Spleen (tissue), 11 donors: ENCODE measurements at regions not wholly inside any gene's neighbourhood (a gene's known extent, or its start where the extent isn't known, plus 50 kb on each side); places are given as distances from the start of the nearest gene placed in this dataset.
"Not testable (repeated sequence)": the region's sequence is repeated elsewhere in the genome, so short reads cannot be mapped to it uniquely, and the experiment has no call there.

Experiments
- DNase-seq: peaks from one replicate; pipeline ENCODE4 v3.0.0-alpha.2; 2020
- H3K27ac ChIP-seq, 8 donors: fragments of 200-600 bp; sonication (generic) in 7 of 8; 1 replicate in 4 of 8; 2 replicates in 4 of 8; pipeline versions ENCODE4 v1.5.0 to v1.8.0; 2016 to 2021; ENCODE audit warnings: inconsistent platforms in 4 of 8, mild to moderate bottlenecking in 4 of 8, moderate library complexity in 1 of 8
- H3K27me3 ChIP-seq, 7 donors: fragments of 200-600 bp; sonication (generic) in 6 of 7; replicated peaks in 1 of 7; 1 replicate in 4 of 7; 2 replicates in 3 of 7; pipeline versions ENCODE4 v1.5.0 to v1.8.0; 2016 to 2021; ENCODE audit warnings: inconsistent platforms in 3 of 7, mild to moderate bottlenecking in 1 of 7
- H3K36me3 ChIP-seq, 6 donors: fragments of 200-600 bp; sonication (generic) in 5 of 6; 1 replicate in 4 of 6; 2 replicates in 2 of 6; pipeline versions ENCODE4 v1.5.0 to v1.8.0; 2016 to 2021; ENCODE audit warnings: inconsistent platforms in 2 of 6
- H3K4me1 ChIP-seq, 6 donors: fragments of 200-600 bp; sonication (generic) in 5 of 6; 1 replicate in 3 of 6; 2 replicates in 3 of 6; pipeline versions ENCODE4 v1.5.0 to v1.8.0; 2016 to 2021; ENCODE audit warnings: inconsistent platforms in 3 of 6
- H3K4me3 ChIP-seq, 8 donors: fragments of 200-600 bp; sonication (generic) in 7 of 8; 1 replicate in 4 of 8; 2 replicates in 4 of 8; pipeline versions ENCODE4 v1.5.0 to v1.8.0; 2016 to 2021; ENCODE audit warnings: inconsistent platforms in 4 of 8, mild to moderate bottlenecking in 4 of 8, moderate library complexity in 2 of 8
- H3K9me3 ChIP-seq, 8 donors: fragments of 200-600 bp; sonication (generic) in 7 of 8; 1 replicate in 4 of 8; 2 replicates in 4 of 8; pipeline versions ENCODE4 v1.5.0 to v1.8.0; 2016 to 2021; ENCODE audit warnings: inconsistent platforms in 4 of 8
- CTCF ChIP-seq, 11 experiments: fragments of 200-600 bp in 7 of 11; fragments of 450-650 bp in 4 of 11; sonication (generic) in 4 of 11; IDR thresholded peaks in 8 of 11; conservative IDR thresholded peaks in 3 of 11; 1 replicate in 7 of 11; 2 replicates in 4 of 11; pipeline versions ENCODE4 v1.4.0 to v1.8.0; 2016 to 2021; ENCODE audit warnings: antibody characterized with exemption in 11 of 11, inconsistent platforms in 4 of 11, mild to moderate bottlenecking in 1 of 11
- POLR2A ChIP-seq, 3 donors: fragments of 450-650 bp; IDR thresholded peaks; one replicate each; pipeline ENCODE4 v1.5.1; 2017; ENCODE audit warnings: antibody characterized with exemption in 3 of 3, mild to moderate bottlenecking in 1 of 3
- POLR2AphosphoS5 ChIP-seq, 3 donors: sonication (generic); formaldehyde crosslinking; IDR thresholded peaks; one replicate each; pipeline ENCODE4 v1.5.1; 2017; ENCODE audit warnings: antibody characterized with exemption in 3 of 3
- WGBS, 5 donors: extraction: QIAGEN DNeasy Blood & Tissue Kit in 3 of 5; methylation state at CpG; one replicate each; pipeline versions ENCODE4 v1.1.5 to v1.1.7; 2013 to 2018; 5-methylcytosine and 5-hydroxymethylcytosine counted together
- intact Hi-C: fragments of 100-400 bp; cut with DNase I; formaldehyde crosslinking; loops from one replicate; pipeline ENCODE4 v1.15.0; 2023; ENCODE audit warnings: low total_unique reads
- donor health status: healthy with polysubstance abuse.
- donor health status: DM: no; HTN: no; CAD: no; lungs with moderate emphysema.
- donor health status: DM: no; HTN: no; CAD: no.
- donor health status: Bipolar disorder and iron deficiency.
- donor health status: healthy.
- donor health status: DM: no; HTN: no; CAD: no.
- donor health status: DM: yes; HTN: yes; CAD: no.

- intact Hi-C loops: no loop called here
- Histone ChIP-seq H3K4me3 (no peak overlapping the region), H3K27ac (no peak overlapping the region), H3K4me1 (no peaks in the 10 kb centered on the region), H3K36me3 (no peaks in the 10 kb centered on the region), H3K27me3 (no peaks in the 10 kb centered on the region), H3K9me3 (peaks cover 0 to 8% (median 0%) of the 10 kb centered on the region in 8 donors)
- DNase-seq: no peak
- TF ChIP-seq POLR2AphosphoS5 (IDR thresholded peaks at IDR 0.05): no peak
- TF ChIP-seq CTCF (IDR thresholded peaks at IDR 0.05 in 8 of 11, conservative IDR thresholded peaks at IDR 0.05 in 3 of 11): no peak
- TF ChIP-seq POLR2A (IDR thresholded peaks at IDR 0.05): no peak
Observed at GRCh38 chr5:130912088-130912487, 253.0 kb downstream of the HINT1 start.

GRCh38 chr5:130908186-130908585 lies 256.9 kb downstream of the HINT1 start:
- Histone ChIP-seq H3K27ac (no peak overlapping the region), H3K9me3 (peaks cover 0 to 18% (median 6%) of the 10 kb centered on the region in 8 donors), H3K27me3 (no peaks in the 10 kb centered on the region), H3K4me1 (no peaks in the 10 kb centered on the region), H3K4me3 (no peak overlapping the region), H3K36me3 (no peaks in the 10 kb centered on the region)
- no peak for DNase-seq
- intact Hi-C loops: no loop called here
- TF ChIP-seq POLR2AphosphoS5 (IDR thresholded peaks at IDR 0.05) (no peak), CTCF (IDR thresholded peaks at IDR 0.05 in 8 of 11, conservative IDR thresholded peaks at IDR 0.05 in 3 of 11) (no peak), POLR2A (IDR thresholded peaks at IDR 0.05) (no peak)
- 80 to 93% (median 89%) methylated on average over 3 of the region's 3 CpGs for WGBS, 5 donors

GRCh38 chr5:130897537-130898195 lies 267.4 kb downstream of the HINT1 start:
- intact Hi-C loops, H3K4me1 ChIP-seq, DNase-seq, H3K9me3 ChIP-seq, H3K27me3 ChIP-seq, H3K4me3 ChIP-seq, H3K36me3 ChIP-seq, H3K27ac ChIP-seq: not testable (repeated sequence)
- 83 to 93% (median 87%) methylated on average over 18 to 24 of the region's 24 CpGs for WGBS, 5 donors

GRCh38 chr5:130897181-130897536 lies 267.9 kb downstream of the HINT1 start:
- H3K4me1 ChIP-seq, DNase-seq, intact Hi-C loops, H3K36me3 ChIP-seq, H3K4me3 ChIP-seq, H3K27me3 ChIP-seq, H3K27ac ChIP-seq, H3K9me3 ChIP-seq: not testable (repeated sequence)
- WGBS, 5 donors: 78 to 96% (median 88%) methylated on average over 2 of the region's 2 CpGs

- Histone ChIP-seq H3K36me3 (no peaks in the 10 kb centered on the region), H3K4me1 (no peaks in the 10 kb centered on the region), H3K27me3 (no peaks in the 10 kb centered on the region), H3K4me3 (no peak overlapping the region), H3K9me3 (no peaks in the 10 kb centered on the region), H3K27ac (no peak overlapping the region)
- TF ChIP-seq POLR2A (IDR thresholded peaks at IDR 0.05) (no peak), POLR2AphosphoS5 (IDR thresholded peaks at IDR 0.05) (no peak), CTCF (IDR thresholded peaks at IDR 0.05 in 8 of 11, conservative IDR thresholded peaks at IDR 0.05 in 3 of 11) (no peak)
- no peak for DNase-seq
- 86 to 95% (median 90%) methylated on average over 2 of the region's 2 CpGs for WGBS, 5 donors
- intact Hi-C loops: no loop called here
Observed at GRCh38 chr5:130896636-130897035, 268.4 kb downstream of the HINT1 start.
